Upper lobe of left lung (tissue), 6 donors: ENCODE measurements at regions not wholly inside any gene's neighbourhood (a gene's known extent, or its start where the extent isn't known, plus 50 kb on each side); places are given as distances from the start of the nearest gene placed in this dataset.
A peak's percentile ranks its signal among the peaks of the same experiment; 100 is the strongest.

Experiments
- ATAC-seq, 2 donors: fragments of 200-7000 bp; cut with Tn5 transposase; one replicate each; pipeline ENCODE4 v1.9.1; 2022; ENCODE audit warnings: mild to moderate bottlenecking in 2 of 2, moderate library complexity in 2 of 2; ENCODE audit not compliant: low FRiP score in 2 of 2
- DNase-seq, 2 donors: peaks; one replicate each; pipeline ENCODE4 v3.0.0-alpha.2; 2019 to 2020
- H3K27ac ChIP-seq, 4 donors: fragments of 200-600 bp; sonication (generic); one replicate each; pipeline ENCODE4 v1.5.1; 2016 to 2019
- H3K27me3 ChIP-seq, 4 donors: fragments of 200-600 bp; sonication (generic); one replicate each; pipeline ENCODE4 v1.5.1; 2017 to 2019
- H3K36me3 ChIP-seq, 4 donors: fragments of 200-600 bp; sonication (generic); one replicate each; pipeline ENCODE4 v1.5.1; 2016 to 2019
- H3K4me1 ChIP-seq, 4 donors: fragments of 200-600 bp; sonication (generic); one replicate each; pipeline ENCODE4 v1.5.1; 2018 to 2019
- H3K4me3 ChIP-seq, 4 donors: fragments of 200-600 bp; sonication (generic); one replicate each; pipeline ENCODE4 v1.5.1; 2017 to 2019; ENCODE audit warnings: mild to moderate bottlenecking in 2 of 4, moderate library complexity in 1 of 4
- H3K9me3 ChIP-seq, 4 donors: fragments of 200-600 bp; sonication (generic); one replicate each; pipeline ENCODE4 v1.5.1; 2018 to 2019
- CTCF ChIP-seq, 6 experiments: fragments of 450-650 bp in 4 of 6; fragments of 200-600 bp in 2 of 6; sonication (generic) in 2 of 6; IDR thresholded peaks; one replicate each; pipeline ENCODE4 v1.5.1; 2016 to 2019; ENCODE audit warnings: antibody characterized with exemption in 6 of 6
- EP300 ChIP-seq, 4 donors: sonication (generic); formaldehyde crosslinking; IDR thresholded peaks; one replicate each; pipeline ENCODE4 v1.5.1; 2017; ENCODE audit warnings: antibody characterized with exemption in 4 of 4, control low read depth in 2 of 4
- POLR2A ChIP-seq, 4 donors: fragments of 450-650 bp; IDR thresholded peaks; one replicate each; pipeline ENCODE4 v1.5.1; 2016 to 2017; ENCODE audit warnings: antibody characterized with exemption in 4 of 4, mild to moderate bottlenecking in 2 of 4
- POLR2AphosphoS5 ChIP-seq, 2 donors: sonication (generic); formaldehyde crosslinking; IDR thresholded peaks; one replicate each; pipeline ENCODE4 v1.5.1; 2017; ENCODE audit warnings: antibody characterized with exemption in 2 of 2
- WGBS, 2 donors: methylation state at CpG; one replicate each; pipeline ENCODE4 v1.1.5; 2017 to 2018; 5-methylcytosine and 5-hydroxymethylcytosine counted together
- donor health status: DM: no; HTN: no; CAD: no; lungs with moderate emphysema.
- donor health status: DM: no; HTN: yes; CAD: no; lungs with severe emphysema.

GRCh38 chr12:127381043-127381668 is 885.8 kb upstream of the TMEM132C start:
- ATAC-seq, result peak; percentile 57 to 82
- Histone ChIP-seq H3K27ac (no peak overlapping the region), H3K4me3 (no peak overlapping the region)

GRCh38 chr12:127381681-127382080 is 885.3 kb upstream of the TMEM132C start:
- Histone ChIP-seq H3K36me3 (no peaks in the 10 kb centered on the region), H3K27me3 (no peaks in the 10 kb centered on the region), H3K9me3 (no peaks in the 10 kb centered on the region), H3K4me3 (no peak overlapping the region), H3K4me1 (peaks cover 0 to 6% (median 5%) of the 10 kb centered on the region in 4 donors), H3K27ac (no peak overlapping the region)
- no peak for ATAC-seq
- DNase-seq, result no peak
- TF ChIP-seq POLR2AphosphoS5 (IDR thresholded peaks at IDR 0.05) (no peak), CTCF (IDR thresholded peaks at IDR 0.05) (no peak), POLR2A (IDR thresholded peaks at IDR 0.05) (no peak), EP300 (IDR thresholded peaks at IDR 0.05) (no peak)
- 67% methylated on average over 6 of the region's 6 CpGs for WGBS, 2 donors

More at GRCh38 chr12:127381043-127381668, 885.8 kb upstream of the TMEM132C start:
- WGBS, 2 donors, result 6 to 18% methylated on average over 8 to 32 of the region's 33 CpGs
- TF ChIP-seq CTCF (IDR thresholded peaks at IDR 0.05), result peak; percentile 44 to 82 (median 70)
- TF ChIP-seq POLR2AphosphoS5 (IDR thresholded peaks at IDR 0.05), result no peak
- TF ChIP-seq POLR2A (IDR thresholded peaks at IDR 0.05), result no peak
- no peak for TF ChIP-seq EP300 (IDR thresholded peaks at IDR 0.05)
- DNase-seq, result peak in 1 of 2 donors; percentile 91
- H3K36me3 ChIP-seq, result no peaks in the 10 kb centered on the region
- no peaks in the 10 kb centered on the region for H3K27me3 ChIP-seq
- peaks cover 0 to 6% (median 5%) of the 10 kb centered on the region in 4 donors for H3K4me1 ChIP-seq
- no peaks in the 10 kb centered on the region for H3K9me3 ChIP-seq

- Histone ChIP-seq H3K27ac (no peak overlapping the region), H3K27me3 (no peaks in the 10 kb centered on the region), H3K4me3 (no peak overlapping the region), H3K4me1 (peaks cover 0 to 6% (median 5%) of the 10 kb centered on the region in 4 donors), H3K36me3 (no peaks in the 10 kb centered on the region), H3K9me3 (no peaks in the 10 kb centered on the region)
- WGBS, 2 donors, result 55 to 61% methylated on average over 8 of the region's 8 CpGs
- DNase-seq (no peak), ATAC-seq (no peak)
- TF ChIP-seq EP300 (IDR thresholded peaks at IDR 0.05), result no peak
- TF ChIP-seq CTCF (IDR thresholded peaks at IDR 0.05), result no peak
- no peak for TF ChIP-seq POLR2A (IDR thresholded peaks at IDR 0.05)
- TF ChIP-seq POLR2AphosphoS5 (IDR thresholded peaks at IDR 0.05), result no peak
Measured at GRCh38 chr12:127383281-127383680, 883.7 kb upstream of the TMEM132C start.

GRCh38 chr12:127386723-127387122 is 880.2 kb upstream of the TMEM132C start:
- no peak for DNase-seq
- no peak for ATAC-seq
- no peak overlapping the region for H3K4me3 ChIP-seq
- H3K27ac ChIP-seq, result no peak overlapping the region
- TF ChIP-seq POLR2AphosphoS5 (IDR thresholded peaks at IDR 0.05) (no peak), EP300 (IDR thresholded peaks at IDR 0.05) (no peak), CTCF (IDR thresholded peaks at IDR 0.05) (no peak), POLR2A (IDR thresholded peaks at IDR 0.05) (no peak)
- no peaks in the 10 kb centered on the region for H3K36me3 ChIP-seq
- H3K27me3 ChIP-seq, result no peaks in the 10 kb centered on the region
- no peaks in the 10 kb centered on the region for H3K9me3 ChIP-seq
- WGBS, 2 donors, result 86 to 88% methylated on average over 5 of the region's 5 CpGs
- H3K4me1 ChIP-seq, result no peaks in the 10 kb centered on the region

GRCh38 chr12:127388985-127389384 is 878.0 kb upstream of the TMEM132C start:
- H3K4me1 ChIP-seq, result no peaks in the 10 kb centered on the region
- WGBS, 2 donors, result 74 to 84% methylated on average over 7 of the region's 7 CpGs

More at GRCh38 chr12:127388985-127389384, 878.0 kb upstream of the TMEM132C start:
- ATAC-seq, result no peak
- Histone ChIP-seq H3K4me3 (no peak overlapping the region), H3K27ac (no peak overlapping the region), H3K27me3 (no peaks in the 10 kb centered on the region), H3K36me3 (no peaks in the 10 kb centered on the region), H3K9me3 (no peaks in the 10 kb centered on the region)
- TF ChIP-seq POLR2A (IDR thresholded peaks at IDR 0.05) (no peak), EP300 (IDR thresholded peaks at IDR 0.05) (no peak), POLR2AphosphoS5 (IDR thresholded peaks at IDR 0.05) (no peak), CTCF (IDR thresholded peaks at IDR 0.05) (no peak)
- no peak for DNase-seq
